ENCODE measurements at regions not wholly inside any gene's neighbourhood (a gene's known extent, or its start where the extent isn't known, plus 50 kb on each side); places are given as distances from the start of the nearest gene placed in this dataset.

- FAIRE-seq: no peak
- H3K9me1 ChIP-seq (replicated peaks; ENCODE audit: control insufficient read depth, extremely low read depth, insufficient read depth, low read length): no peaks in the 10 kb centered on the region
- no peaks in the 10 kb centered on the region for H4K20me1 ChIP-seq (replicated peaks; ENCODE audit: control insufficient read depth, extremely low read depth, insufficient read depth, low read length)
- no TSS peak for BruUV-seq (replicated peaks)
- H3K27me3 ChIP-seq (ENCODE audit: control insufficient read depth in 2 of 2, insufficient read depth in 2 of 2, low read length in 2 of 2): no peaks in the 10 kb centered on the region
- DNase-seq (ENCODE audit: low read depth, low spot score): no peak
- H3K27ac ChIP-seq (ENCODE audit: insufficient read depth, low read depth, low read length): no peak overlapping the region
- TF ChIP-seq MAX (IDR thresholded peaks at IDR 0.05; ENCODE audit: insufficient read depth, insufficient read length) (no peak), POLR2AphosphoS5 (IDR thresholded peaks at IDR 0.05; ENCODE audit: insufficient read depth, low read depth, low read length) (no peak), CTCF (IDR thresholded peaks at IDR 0.05; ENCODE audit: extremely low read depth in 1 of 2, insufficient read depth in 1 of 2, low read depth in 1 of 2, low read length in 2 of 2) (no peak), GATA2 (IDR thresholded peaks at IDR 0.05; ENCODE audit: insufficient read depth, insufficient read length, low read depth, low read length) (no peak), MYC (IDR thresholded peaks at IDR 0.05; ENCODE audit: low read depth, low read length) (no peak), EZH2 (IDR thresholded peaks at IDR 0.05; ENCODE audit: borderline replicate concordance, low read depth, low read length, severe bottlenecking) (no peak), POLR2A (IDR thresholded peaks at IDR 0.05; ENCODE audit: low read depth, low read length) (no peak), JUN (IDR thresholded peaks at IDR 0.05; ENCODE audit: borderline replicate concordance, insufficient read depth, insufficient read length, low read depth) (no peak), FOS (IDR thresholded peaks at IDR 0.05; ENCODE audit: borderline replicate concordance, insufficient read depth, low read length) (no peak)
- intact Hi-C loops (cut with micrococcal nuclease): no loop called here
- dilution Hi-C loops (cut with MboI; ENCODE audit: extremely low pct_ligation_motif_present, low sequenced_read_pairs): no loop called here
- H3K36me3 ChIP-seq (ENCODE audit: control insufficient read depth in 2 of 2, extremely low read depth in 1 of 2, insufficient read depth in 2 of 2, low read length in 2 of 2): no peaks in the 10 kb centered on the region
- no peaks in the 10 kb centered on the region for H3K4me1 ChIP-seq (ENCODE audit: control insufficient read depth, extremely low read depth, insufficient read depth, low read length)
- no peak overlapping the region for H3K4me2 ChIP-seq (ENCODE audit: insufficient read depth, low read length)
- H3K9me3 ChIP-seq (replicated peaks; ENCODE audit: control insufficient read depth, insufficient read depth, low read length): no peaks in the 10 kb centered on the region
- POLR2A ChIA-PET: no interaction called here
- no peak overlapping the region for H2AFZ ChIP-seq (ENCODE audit: low read depth, low read length)
- CTCF ChIA-PET: no interaction called here
- H3K79me2 ChIP-seq (ENCODE audit: control insufficient read depth, insufficient read depth, low read length): no peaks in the 10 kb centered on the region
- H3K4me3 ChIP-seq (replicated peaks in 1 of 3; ENCODE audit: insufficient read depth in 1 of 3, low read depth in 1 of 3, low read length in 3 of 3): no peak overlapping the region
- no peak overlapping the region for H3K9ac ChIP-seq (replicated peaks; ENCODE audit: extremely low read depth, insufficient read depth, low read length)
These were observed 700.9 kb downstream of the TMEM182 start for GRCh38 chr2:103462712-103463111.

Measured in endothelial cell of umbilical vein (primary cell).